ENCODE measurements at regions not wholly inside any gene's neighbourhood (a gene's known extent, or its start where the extent isn't known, plus 50 kb on each side); places are given as distances from the start of the nearest gene placed in this dataset.

GRCh38 chr9:82129708-82130107 lies 141.1 kb downstream of the SPATA31D1 start:
- TF ChIP-seq CTCF (conservative IDR thresholded peaks at IDR 0.05 in 1 of 2, IDR thresholded peaks at IDR 0.05 in 1 of 2; ENCODE audit: low read depth in 1 of 2, low read length in 2 of 2) = no peak
- no peak for TF ChIP-seq EZH2 (IDR thresholded peaks at IDR 0.05; ENCODE audit: low read length, missing control alignments)
